ENCODE measurements at regions not wholly inside any gene's neighbourhood (a gene's known extent, or its start where the extent isn't known, plus 50 kb on each side); places are given as distances from the start of the nearest gene placed in this dataset.

- TF ChIP-seq CTCF (IDR thresholded peaks at IDR 0.05; ENCODE audit: low read depth, low read length): no peak
- no peak for TF ChIP-seq EZH2phosphoT487 (IDR thresholded peaks at IDR 0.05; ENCODE audit: low read depth)
These were observed 584.7 kb downstream of the SEMA5A start for GRCh38 chr5:8961219-8961618.
